Stimulated activated CD4-positive, alpha-beta T cell treated with anti-CD3 and anti-CD28 coated beads, Interleukin-1b, Interleukin-23, amount 100 ng/mL, for 48 hours (primary cell): ENCODE measurements at regions not wholly inside any gene's neighbourhood (a gene's known extent, or its start where the extent isn't known, plus 50 kb on each side); places are given as distances from the start of the nearest gene placed in this dataset.

ENCODE experiments used
- DNase-seq: peaks from one replicate; pipeline ENCODE4 v3.0.0-alpha.2; 2020

DNA sequence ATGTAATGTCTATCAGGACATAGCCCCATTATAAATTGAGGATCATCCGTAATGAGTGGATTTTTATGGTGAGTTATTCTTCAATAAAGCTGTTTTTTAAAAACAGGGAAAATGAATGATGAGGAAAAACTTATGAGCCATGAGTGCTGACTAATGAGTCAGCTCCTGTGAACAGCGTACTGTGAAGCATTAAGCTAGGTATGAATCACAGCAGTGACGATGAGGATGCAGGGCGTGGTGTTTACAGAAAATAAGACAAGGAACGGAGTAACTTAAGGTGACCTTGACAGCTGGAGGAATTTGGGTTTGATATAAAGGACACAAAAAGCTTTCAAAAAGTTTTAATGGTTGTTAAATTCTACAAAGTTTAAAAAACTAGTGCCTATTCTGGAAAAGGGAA, 96.3 kb downstream of the FOXF2 start:
- DNase-seq: no peak

DNA sequence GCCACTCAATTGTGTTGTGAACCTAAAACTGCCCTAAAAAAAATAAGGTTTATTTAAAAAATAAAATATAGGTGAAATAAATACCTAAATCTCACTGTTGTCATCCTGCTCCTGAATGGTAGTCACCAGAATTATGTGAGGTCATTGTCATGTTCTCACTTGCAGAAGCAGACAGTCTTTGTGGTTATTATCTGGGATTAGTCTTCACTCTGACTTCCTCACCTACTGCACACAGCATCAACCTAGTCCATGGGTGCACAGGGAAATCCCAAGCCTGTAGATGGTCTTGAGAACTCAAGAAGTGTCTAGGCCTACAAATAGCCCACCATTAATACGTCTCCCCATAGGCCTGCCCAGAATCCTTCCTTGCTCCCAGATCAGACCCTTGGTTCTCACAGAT, 97.0 kb downstream of the FOXF2 start:
- no peak for DNase-seq

DNA sequence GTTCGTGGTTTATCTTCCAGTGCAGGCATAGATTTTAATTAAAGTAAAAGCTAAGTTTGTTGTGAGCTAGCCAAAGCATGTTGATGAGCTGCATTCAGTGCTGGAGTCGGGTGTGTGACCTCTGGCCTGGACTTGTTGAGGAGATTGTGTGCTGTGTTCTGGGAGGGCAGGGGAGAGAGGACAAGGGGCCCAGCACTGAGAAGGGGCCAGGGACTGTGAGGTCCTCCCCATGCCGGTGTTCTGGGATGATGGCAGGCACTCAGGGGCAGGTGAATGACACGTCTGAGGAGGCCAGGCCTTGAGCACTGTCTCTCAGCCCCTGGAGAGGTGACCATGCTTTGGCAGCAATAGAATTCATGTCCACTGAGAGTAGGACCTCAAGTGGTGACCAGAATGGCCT, 97.9 kb downstream of the FOXF2 start:
- no peak for DNase-seq

DNA sequence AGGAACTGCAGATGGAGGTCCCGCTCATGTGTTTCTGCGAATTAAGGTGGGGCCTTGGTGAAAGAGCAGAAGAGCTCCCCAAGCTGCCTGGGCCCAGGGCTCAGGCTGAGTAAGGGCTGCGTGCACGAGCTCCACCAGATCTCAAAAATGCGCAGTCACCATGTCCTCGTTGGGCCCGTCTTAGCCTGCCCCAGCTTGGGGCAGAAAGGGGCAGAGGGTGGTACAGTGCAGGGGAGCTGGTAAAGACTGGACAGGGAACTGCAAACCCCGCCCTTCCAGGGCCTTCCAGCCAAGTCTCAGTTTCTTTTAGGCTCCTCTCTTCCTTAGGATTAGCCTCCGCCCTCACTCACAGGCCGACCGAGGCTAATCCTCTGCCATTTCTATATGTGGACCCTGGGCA, 101.6 kb downstream of the FOXF2 start:
- DNase-seq: no peak

DNA sequence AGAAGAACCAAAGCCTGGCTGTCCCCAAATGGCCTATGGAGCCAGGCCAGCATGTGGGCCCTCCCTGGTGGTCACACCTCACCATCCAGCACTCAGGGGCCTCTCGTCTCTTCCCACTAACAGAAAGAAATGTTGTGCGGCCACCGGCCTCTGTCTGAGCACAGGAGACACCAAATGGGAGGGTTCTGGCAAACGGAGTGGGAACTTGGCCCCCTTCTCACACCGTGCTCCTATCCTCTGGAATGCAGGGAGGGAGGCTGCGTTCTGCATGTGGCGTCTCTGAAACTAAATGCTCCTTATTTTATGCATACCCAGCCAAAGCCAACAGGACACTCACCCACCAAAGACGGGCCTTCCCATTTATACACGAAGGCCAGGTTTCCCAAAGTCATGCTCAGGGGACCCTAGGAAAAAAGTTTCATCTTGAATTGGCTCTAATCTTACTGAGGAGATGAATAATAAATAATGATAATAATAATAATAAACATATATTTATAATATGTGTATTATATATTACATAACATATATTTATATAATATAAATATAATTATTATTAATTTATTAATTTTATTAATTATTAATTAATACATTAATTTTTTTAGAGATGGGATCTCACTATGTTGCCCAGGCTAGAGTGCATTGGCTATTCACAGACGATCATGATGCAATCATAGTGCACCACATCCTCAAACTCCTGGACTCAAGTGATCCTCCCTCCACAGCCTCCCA, 102.4 kb downstream of the FOXF2 start:
- DNase-seq: no peak

DNA sequence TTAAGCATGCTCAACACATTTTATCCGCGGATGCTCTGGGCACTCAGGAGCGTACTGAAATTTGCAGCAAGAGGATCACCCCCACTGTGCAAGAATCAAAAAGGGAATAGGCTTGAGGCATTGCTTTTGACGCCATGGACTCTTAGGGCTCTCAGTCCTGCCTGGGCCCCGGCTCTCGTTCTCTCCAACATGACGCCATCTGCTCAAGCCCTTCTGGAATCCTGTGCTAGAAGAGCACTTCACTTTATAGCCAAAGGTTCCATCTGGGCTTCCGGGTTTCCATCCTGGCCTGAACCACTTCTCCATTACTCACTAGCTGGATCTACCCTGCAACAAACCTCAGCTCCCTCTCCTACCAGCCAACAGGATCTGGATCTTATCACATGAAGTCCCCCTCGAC, 105.3 kb downstream of the FOXF2 start:
- no peak for DNase-seq

DNA sequence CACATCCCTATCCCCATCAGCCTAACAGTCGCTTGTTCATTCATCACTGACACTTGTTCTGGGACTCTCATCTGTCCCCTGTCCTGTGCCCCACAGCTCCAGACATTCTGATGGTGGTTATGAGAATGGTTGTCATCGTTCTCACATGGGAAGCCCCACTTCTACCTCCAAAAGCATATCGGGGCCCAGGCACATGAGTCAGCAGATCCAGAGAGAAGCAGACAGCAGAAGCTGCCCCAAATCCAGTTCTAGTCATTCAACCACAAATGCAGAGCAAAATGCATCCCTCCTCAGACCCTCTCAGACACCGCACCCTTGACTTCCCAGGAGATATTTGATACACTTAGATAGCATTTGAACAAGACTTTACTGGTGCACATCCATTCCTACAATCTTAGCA, 106.0 kb downstream of the FOXF2 start:
- DNase-seq: no peak

DNA sequence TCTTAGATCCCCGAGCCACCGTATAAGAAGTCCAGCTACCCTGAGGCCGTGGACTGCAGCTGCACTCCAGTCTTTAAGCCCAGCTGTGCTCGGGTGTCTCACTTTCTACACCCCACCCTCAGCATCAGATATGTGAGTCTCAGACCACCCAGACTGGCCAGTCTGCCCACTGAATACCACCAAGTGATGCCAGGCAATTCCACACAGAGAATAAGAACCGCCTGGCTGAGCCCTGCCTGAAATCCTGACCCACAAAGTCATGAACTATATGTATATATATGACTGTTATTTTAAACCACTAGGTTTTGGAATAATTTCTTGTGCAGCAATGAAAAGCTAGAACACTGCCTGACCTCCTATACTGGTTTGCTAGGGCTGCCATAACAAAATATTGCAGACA, 106.7 kb downstream of the FOXF2 start:
- no peak for DNase-seq

DNA sequence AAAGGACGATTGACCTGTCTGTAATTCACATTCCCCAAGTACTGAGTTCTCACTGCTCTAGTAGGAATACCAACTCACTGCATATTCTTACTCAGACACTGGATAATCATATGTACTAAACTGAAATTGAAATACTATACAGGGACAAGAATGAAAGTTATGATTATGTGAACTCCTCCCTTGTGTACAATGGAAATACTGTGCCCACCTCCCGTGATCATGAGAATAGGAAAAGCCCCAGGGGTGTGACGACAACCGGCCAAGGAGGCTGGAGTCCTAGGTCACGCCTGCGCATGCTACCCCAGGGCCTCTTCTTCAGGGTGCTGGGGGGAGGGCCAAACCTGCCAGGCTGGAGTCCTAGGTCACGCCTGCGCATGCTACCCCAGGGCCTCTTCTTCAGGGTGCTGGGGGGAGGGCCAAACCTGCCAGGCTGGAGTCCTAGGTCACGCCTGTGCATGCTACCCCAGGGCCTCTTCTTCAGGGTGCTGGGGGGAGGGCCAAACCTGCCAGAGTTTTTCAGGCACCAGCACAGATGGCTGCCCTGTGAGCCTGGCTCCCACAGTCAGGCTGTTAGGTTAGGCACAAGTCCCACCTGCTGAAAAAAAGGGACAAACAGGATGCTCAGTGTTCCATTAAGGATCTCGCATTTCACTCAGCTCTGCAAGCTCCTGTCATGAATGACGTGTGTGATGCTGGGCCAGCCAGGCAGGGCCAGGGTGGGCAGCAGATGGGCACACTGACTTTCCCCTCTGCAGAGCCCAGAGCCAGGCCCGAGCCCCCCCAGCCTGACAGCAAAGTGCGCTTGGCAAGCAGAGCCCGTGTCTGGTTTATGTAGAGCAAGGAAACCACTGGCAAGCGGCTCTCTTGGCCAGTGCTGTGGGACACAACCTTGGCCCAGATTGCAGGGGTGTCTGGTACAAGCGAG, 107.7 kb downstream of the FOXF2 start:
- no peak for DNase-seq

DNA sequence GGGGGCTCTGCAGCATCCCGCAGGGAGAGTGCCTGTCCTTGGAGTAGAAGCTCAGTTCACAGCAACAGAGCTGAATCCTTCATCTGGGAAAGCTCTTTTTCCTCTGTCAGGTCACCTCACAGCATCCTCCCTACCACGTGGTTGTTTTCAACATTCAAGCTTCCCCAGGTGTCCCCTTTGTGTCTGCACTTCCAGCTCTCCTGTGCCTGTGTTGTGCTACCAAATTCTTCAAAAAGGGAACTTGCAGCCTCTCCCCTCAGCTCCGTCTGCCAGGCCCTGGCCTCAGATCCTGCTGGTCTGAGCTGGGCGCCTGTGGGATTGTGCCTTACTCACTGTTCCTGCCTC, 108.4 kb downstream of the FOXF2 start:
- DNase-seq: no peak

DNA sequence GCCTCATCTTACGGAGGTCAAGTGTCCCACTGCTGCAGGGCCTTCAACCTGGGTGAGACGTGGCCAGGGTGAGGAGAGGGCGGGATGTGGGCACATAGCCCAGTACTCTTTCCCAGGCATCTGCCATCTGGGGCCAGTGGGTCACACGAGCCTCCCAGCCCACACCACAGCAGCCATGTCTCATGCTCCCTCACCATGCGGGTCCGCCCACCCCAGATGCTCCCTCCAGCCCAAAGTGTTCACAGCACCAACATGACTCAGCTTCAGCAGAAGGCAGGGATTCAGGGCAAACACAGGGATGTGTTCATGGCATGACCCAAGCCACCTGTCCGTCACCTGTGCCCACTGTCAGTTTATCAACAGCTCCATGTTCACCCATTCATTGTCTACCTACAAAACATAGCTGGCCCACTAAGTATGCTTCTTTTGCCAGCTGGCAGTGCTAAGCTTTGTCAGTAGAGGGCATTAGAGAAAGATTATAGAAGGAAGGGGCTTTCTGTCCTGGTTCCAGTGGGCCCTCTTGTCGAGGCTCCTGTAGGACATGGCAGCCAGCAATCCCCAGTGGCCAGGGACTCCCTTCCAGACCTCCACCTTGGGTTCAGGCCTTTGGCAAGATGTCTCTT, 109.2 kb downstream of the FOXF2 start:
- DNase-seq: no peak

DNA sequence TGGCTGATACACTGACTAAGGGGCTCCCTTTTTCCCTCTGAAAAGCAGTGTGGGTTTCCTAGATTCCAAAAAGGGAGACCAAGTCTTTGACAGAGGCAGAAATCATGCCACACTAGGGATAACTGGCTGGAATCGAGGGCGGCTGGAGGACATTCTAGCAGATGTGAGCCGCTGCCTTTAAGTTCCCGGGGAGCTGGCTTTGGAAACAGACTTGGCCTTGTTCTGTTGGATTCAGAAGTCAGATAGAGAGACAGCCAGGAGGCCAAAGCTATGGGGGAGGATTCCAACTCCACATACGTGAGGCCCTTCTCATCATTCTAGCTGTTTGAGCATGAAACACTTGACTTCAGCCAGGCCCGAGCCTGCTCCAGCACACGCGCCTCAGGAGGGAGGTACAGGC, 109.9 kb upstream of the FOXC1 start:
- DNase-seq: no peak

DNA sequence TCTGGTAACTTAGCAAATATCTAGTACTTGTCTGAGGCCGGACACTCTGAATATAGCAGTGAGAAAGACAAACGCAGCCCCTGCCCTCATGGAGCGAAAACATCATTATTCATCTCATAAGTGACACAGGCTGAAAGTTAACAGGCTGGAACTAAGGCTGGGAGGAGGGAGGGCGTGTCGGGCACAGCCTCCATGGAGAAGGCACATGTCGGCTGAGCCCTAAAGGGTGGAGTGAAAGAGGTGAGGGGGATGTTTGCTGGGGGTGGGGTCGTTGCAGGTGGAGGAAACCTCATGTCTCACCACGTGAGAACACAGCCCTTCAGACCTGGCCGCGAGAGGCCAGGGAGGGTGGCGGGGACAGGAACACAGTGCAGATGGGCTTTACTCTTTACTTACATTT, 108.8 kb upstream of the FOXC1 start:
- DNase-seq: no peak

DNA sequence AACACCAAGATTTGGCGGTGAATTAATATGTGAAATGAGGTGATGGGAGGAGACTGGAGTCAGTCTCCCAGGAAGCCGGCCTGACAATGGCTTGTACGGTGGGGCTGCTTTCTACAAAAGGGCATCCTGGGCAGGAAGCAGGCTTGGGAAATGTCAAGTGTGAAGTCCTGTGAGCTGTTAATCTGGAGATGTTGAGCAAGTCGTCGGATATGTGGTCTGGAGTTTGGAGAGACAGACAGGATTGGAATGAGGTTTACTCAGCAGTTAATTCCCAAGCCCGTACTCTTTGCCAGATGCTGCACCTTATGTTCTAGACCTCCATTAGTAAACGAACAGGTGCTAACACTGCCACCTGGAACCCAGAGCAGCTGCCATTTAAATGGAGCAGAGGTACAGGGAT, 107.7 kb upstream of the FOXC1 start:
- no peak for DNase-seq

DNA sequence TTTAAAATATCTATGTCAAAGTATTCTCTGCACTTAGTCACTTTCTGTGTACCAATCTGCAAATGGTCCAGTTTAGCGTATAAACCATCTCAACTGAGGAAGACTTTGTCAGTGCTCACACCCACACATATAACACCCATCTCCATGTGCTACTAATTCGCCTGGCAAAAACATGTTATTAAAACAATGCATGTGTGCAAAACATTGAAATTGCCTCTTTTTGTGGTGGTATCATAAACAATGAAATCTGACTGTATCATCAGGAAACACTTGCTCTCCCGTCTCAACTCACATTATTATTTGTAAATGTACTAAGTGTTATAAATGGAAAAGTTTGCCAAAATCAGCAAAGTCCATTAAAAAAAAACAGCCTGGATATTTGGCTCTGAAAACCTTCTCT, 105.9 kb upstream of the FOXC1 start:
- no peak for DNase-seq

DNA sequence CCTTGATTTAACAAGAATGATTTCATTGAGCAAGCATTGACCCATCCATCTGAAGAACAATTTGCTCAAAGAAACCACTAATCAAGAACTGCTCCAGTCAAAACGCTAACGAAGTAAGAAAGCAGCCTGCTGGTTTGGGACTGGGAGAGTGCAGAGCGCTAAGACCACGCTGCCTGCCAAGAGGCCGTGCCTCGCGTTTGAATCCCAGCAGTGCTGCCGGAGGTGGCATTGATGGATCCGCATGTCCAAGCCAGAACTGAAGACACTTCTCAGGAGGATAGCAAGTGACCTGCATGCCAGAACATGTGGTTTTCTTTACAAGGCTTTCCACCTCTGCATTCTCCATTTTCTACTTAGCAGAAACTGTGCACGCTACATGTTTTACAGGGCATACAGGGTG, 105.2 kb upstream of the FOXC1 start:
- no peak for DNase-seq

DNA sequence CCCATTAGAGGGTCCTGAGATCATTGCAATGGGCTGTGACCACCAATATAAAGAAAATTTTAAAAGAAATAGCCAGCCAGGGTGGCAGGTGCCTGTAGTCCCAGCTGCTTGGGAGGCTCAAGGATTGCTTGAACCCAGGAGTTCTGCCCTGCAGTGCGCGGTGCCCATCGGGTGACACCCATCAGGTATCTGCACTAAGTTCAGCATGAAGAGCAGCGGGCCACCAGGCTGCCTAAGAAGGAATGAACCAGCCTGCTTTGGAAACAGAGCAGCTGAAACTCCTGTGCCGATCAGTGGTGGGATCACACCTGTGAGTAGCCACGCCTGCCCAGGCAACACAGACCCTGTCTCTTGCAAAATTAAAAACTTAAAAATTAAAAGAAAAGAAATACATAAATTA, 102.5 kb upstream of the FOXC1 start:
- no peak for DNase-seq

DNA sequence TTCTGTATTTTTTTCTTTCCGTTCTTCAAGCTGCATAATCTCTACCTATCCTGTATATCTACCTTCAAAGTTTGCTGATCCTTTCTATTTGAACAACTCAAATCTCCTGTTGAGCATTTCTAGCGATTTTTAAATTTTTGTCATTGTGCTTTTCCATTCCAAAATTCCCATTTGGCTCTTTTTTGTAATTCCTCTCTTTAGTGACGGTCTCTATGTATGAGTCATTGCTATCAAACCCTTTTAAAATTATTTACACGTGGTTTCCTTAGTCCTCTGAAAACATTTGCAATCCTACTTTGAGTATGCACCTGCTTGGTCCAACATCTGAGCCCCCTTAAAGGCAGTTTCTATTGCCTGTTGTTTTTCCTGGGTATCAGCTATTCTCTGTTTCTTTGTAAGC, 100.5 kb upstream of the FOXC1 start:
- DNase-seq: no peak

DNA sequence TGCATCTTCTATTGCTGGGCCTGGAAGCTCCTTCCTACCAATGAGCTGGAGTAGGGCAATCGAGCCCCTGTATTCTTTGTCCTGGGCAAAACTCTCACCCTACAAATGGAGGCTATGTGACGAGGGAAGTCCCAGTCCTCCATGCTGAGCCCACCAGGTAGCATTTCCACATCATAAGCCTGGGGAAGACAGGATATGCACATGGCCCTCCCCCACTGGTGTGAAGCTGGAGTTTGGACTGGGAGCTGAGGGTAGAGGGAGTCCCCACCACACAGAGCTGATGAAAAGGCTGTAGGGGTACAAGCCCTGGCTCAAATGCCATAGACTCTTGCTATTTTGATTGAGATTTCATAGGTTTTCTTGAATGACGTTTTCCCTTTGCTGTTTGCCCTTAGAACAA, 99.5 kb upstream of the FOXC1 start:
- DNase-seq: no peak

DNA sequence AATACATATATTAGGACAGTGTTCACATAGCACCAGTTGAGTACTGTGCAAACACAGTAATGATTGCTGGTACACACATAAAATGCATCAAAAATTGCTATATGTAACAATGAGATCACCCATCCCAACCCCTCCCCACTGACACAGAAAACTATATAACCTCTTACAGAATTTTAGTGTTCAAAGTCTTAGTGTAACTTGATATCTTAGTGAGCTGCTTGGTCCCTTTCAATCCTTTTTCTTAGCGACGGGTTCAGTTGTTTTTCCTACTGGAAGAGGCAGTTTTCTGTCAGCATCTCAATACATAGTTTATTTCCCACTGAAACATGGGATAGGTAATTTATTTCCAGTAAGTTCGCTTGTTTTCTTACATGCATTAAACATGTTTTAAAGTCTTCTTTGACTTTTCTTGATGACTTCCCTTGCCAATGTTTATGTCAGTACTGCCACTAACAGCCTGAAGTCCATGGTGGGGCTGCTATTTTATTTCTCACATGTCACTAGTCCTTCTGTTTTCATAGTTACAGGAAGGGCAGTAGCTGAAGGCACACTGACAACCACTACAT, 96.4 kb upstream of the FOXC1 start:
- DNase-seq: no peak

DNA sequence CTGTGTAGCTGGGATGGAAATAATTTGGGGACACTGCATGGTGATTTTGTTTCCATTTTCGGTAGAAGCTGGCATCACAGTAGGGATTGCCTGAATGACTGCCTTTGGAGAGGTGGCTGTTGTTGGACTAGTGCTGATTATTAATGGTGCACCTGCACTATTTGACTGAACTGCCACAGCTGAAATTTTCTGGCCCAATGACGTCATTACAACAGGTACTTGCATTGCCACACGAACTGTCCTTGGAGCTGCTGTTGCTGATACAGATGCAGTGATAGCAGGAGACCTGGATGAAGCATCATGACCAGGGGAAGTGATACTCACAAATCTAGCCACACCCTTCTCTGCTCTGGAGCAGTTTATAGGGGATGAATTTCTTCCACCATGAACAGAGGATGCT, 95.6 kb upstream of the FOXC1 start:
- DNase-seq: no peak

DNA sequence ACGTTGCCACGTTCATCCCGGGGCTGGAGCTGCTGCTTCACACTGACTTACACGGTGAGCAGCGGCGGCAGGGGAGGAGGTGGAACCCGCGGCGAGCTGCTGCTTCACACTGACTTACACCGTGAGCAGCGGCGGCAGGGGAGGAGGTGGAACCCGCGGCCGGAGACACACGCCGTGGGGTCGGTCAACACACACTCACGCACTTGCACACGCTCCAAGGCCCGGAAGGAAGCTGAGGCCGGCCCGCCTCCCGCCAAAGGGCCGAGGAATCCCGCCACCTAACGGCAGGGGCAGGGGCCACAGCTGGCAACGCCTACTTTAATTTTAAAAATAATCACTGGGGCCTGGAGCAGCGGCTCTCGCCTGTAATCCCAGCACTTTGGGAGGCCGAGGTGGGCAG, 94.4 kb upstream of the FOXC1 start:
- DNase-seq: no peak

DNA sequence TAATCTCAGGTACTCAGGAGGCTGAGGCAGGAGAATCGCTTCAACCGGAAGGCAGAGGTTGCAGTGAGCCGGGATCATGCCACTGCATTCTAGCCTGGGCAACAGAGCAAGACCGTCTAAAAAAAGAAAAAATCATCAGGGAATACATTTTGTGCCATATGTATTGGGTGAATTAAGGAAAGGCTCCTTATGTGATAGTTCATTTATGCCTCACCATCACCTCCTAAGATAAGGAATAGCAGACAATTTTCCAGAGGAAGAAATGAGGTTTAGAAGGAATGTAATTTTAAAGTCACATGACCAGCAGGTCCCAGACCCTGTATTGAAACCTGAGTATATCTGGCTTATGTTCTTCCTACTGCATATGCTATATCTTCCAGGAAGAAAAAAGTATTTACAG, 93.9 kb upstream of the FOXC1 start:
- DNase-seq: no peak
